ENCODE measurements at regions not wholly inside any gene's neighbourhood (a gene's known extent, or its start where the extent isn't known, plus 50 kb on each side); places are given as distances from the start of the nearest gene placed in this dataset.

DNA sequence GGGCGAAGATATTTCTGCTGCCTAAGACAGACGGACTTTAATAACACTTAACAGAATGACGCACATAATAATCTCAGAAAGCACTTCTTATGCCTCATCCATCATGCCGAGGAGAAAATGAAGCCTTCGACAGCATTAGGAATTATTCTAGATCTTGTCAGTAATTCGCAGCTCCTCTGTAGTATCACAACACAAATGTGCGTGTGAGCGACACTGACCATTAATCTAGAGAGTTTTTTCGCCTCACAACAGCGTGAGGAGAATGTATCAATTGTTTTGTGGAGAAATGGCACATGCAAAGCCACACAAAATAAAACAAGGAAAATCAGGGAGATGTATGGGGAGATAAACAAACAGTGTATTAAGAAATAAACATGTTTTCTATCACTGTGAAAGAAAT lies 410.2 kb upstream of the PSMD7 start:
- Histone ChIP-seq H3K9me1 (ENCODE audit: control insufficient read depth, extremely low read depth, insufficient read depth, low read length) (no peaks in the 10 kb centered on the region), H3K27me3 (ENCODE audit: control insufficient read depth, extremely low read depth, insufficient read depth, low read length) (no peaks in the 10 kb centered on the region), H3K4me2 (ENCODE audit: control insufficient read depth, extremely low read depth, insufficient read depth, low read depth, low read length) (no peak overlapping the region), H3K36me3 (ENCODE audit: control insufficient read depth in 2 of 2, extremely low read depth in 1 of 2, insufficient read depth in 2 of 2, low read length in 2 of 2) (no peaks in the 10 kb centered on the region), H3K4me1 (ENCODE audit: control insufficient read depth, extremely low read depth, insufficient read depth, low read length) (no peaks in the 10 kb centered on the region), H3K9me3 (ENCODE audit: control insufficient read depth, low read depth, low read length) (no peaks in the 10 kb centered on the region), H3K4me3 (ENCODE audit: control insufficient read depth in 2 of 3, extremely low read depth in 1 of 3, insufficient read depth in 2 of 3, low read depth in 1 of 3, low read length in 3 of 3) (no peak overlapping the region), H3K27ac (ENCODE audit: control insufficient read depth, insufficient read depth, low read length) (no peak overlapping the region), H2AFZ (ENCODE audit: control insufficient read depth, low read length) (no peak overlapping the region), H3K9ac (ENCODE audit: control insufficient read depth, extremely low read depth, insufficient read depth, low read length) (no peak overlapping the region), H4K20me1 (ENCODE audit: control insufficient read depth, extremely low read depth, insufficient read depth, low read length) (no peaks in the 10 kb centered on the region), H3K79me2 (ENCODE audit: control insufficient read depth, insufficient read depth, low read length) (no peaks in the 10 kb centered on the region)
- TF ChIP-seq, protein P1, sequence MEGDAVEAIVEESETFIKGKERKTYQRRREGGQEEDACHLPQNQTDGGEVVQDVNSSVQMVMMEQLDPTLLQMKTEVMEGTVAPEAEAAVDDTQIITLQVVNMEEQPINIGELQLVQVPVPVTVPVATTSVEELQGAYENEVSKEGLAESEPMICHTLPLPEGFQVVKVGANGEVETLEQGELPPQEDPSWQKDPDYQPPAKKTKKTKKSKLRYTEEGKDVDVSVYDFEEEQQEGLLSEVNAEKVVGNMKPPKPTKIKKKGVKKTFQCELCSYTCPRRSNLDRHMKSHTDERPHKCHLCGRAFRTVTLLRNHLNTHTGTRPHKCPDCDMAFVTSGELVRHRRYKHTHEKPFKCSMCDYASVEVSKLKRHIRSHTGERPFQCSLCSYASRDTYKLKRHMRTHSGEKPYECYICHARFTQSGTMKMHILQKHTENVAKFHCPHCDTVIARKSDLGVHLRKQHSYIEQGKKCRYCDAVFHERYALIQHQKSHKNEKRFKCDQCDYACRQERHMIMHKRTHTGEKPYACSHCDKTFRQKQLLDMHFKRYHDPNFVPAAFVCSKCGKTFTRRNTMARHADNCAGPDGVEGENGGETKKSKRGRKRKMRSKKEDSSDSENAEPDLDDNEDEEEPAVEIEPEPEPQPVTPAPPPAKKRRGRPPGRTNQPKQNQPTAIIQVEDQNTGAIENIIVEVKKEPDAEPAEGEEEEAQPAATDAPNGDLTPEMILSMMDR (optimal IDR thresholded peaks at IDR 0.05 in 1 of 3, IDR thresholded peaks at IDR 0.05 in 1 of 3, conservative IDR thresholded peaks at IDR 0.05 in 1 of 3; ENCODE audit: extremely low read depth in 1 of 3, insufficient read depth in 2 of 3, low read length in 3 of 3), result no peak
- TF ChIP-seq EZH2 (IDR thresholded peaks at IDR 0.05; ENCODE audit: low read length), result no peak
- FAIRE-seq, result no peak
- DNase-seq (ENCODE audit: low read depth, low spot score), result no peak
- dilution Hi-C loops (cut with MboI; ENCODE audit: extremely low pct_ligation_motif_present, low sequenced_read_pairs), result no loop called here

DNA sequence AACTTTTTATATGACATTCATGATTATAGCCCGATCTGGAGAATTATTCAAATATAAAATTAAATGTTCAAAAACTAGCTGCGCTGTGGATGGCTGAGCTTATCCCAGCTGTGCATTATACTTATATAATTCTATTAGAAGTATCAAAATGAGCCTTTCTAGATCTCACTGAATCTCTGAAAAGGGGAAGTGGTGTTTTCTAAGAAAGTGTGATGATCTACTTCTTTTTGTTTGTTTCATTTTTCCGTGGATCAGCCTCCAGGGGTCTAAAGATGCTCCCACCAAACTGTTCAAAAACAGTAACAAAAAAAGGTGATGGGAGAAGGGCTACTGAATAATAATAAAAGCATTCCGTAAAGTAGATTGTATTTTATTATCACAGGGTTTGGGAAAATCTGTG lies 411.3 kb upstream of the PSMD7 start:
- dilution Hi-C loops (cut with MboI; ENCODE audit: extremely low pct_ligation_motif_present, low sequenced_read_pairs), result no loop called here
- Histone ChIP-seq H3K4me2 (ENCODE audit: control insufficient read depth, extremely low read depth, insufficient read depth, low read depth, low read length) (no peak overlapping the region), H3K27me3 (ENCODE audit: control insufficient read depth, extremely low read depth, insufficient read depth, low read length) (no peaks in the 10 kb centered on the region)

More for the DNA sequence above, 411.3 kb upstream of the PSMD7 start:
- Histone ChIP-seq H3K9ac (ENCODE audit: control insufficient read depth, extremely low read depth, insufficient read depth, low read length) (no peak overlapping the region), H3K79me2 (ENCODE audit: control insufficient read depth, insufficient read depth, low read length) (no peaks in the 10 kb centered on the region), H3K9me1 (ENCODE audit: control insufficient read depth, extremely low read depth, insufficient read depth, low read length) (no peaks in the 10 kb centered on the region), H3K27ac (ENCODE audit: control insufficient read depth, insufficient read depth, low read length) (no peak overlapping the region), H4K20me1 (ENCODE audit: control insufficient read depth, extremely low read depth, insufficient read depth, low read length) (no peaks in the 10 kb centered on the region), H3K4me3 (ENCODE audit: control insufficient read depth in 2 of 3, extremely low read depth in 1 of 3, insufficient read depth in 2 of 3, low read depth in 1 of 3, low read length in 3 of 3) (no peak overlapping the region), H3K36me3 (ENCODE audit: control insufficient read depth in 2 of 2, extremely low read depth in 1 of 2, insufficient read depth in 2 of 2, low read length in 2 of 2) (no peaks in the 10 kb centered on the region), H2AFZ (ENCODE audit: control insufficient read depth, low read length) (no peak overlapping the region), H3K4me1 (ENCODE audit: control insufficient read depth, extremely low read depth, insufficient read depth, low read length) (no peaks in the 10 kb centered on the region), H3K9me3 (ENCODE audit: control insufficient read depth, low read depth, low read length) (no peaks in the 10 kb centered on the region)
- no peak for TF ChIP-seq EZH2 (IDR thresholded peaks at IDR 0.05; ENCODE audit: low read length)
- TF ChIP-seq, protein P1 (optimal IDR thresholded peaks at IDR 0.05 in 1 of 3, IDR thresholded peaks at IDR 0.05 in 1 of 3, conservative IDR thresholded peaks at IDR 0.05 in 1 of 3; ENCODE audit: extremely low read depth in 1 of 3, insufficient read depth in 2 of 3, low read length in 3 of 3), result no peak
- FAIRE-seq (no peak), DNase-seq (ENCODE audit: low read depth, low spot score) (no peak)

Measured in keratinocyte (primary cell).